Erythroblast (primary cell): ENCODE measurements at regions not wholly inside any gene's neighbourhood (a gene's known extent, or its start where the extent isn't known, plus 50 kb on each side); places are given as distances from the start of the nearest gene placed in this dataset.

Source experiments
- GATA1 ChIP-seq: IDR thresholded peaks from 2 replicates; pipeline ENCODE4 v1.6.1; 2011; ENCODE audit warnings: low read depth, mild to moderate bottlenecking, control low read depth, low read length, moderate library complexity
- POLR2A ChIP-seq: IDR thresholded peaks from 2 replicates; pipeline ENCODE4 v1.6.1; 2011; ENCODE audit warnings: mild to moderate bottlenecking, low read length

GRCh38 chr2:207300817-207301216 lies 135.1 kb upstream of the KLF7 start:
- TF ChIP-seq POLR2A = no peak
- TF ChIP-seq GATA1 = no peak
